ENCODE measurements at regions not wholly inside any gene's neighbourhood (a gene's known extent, or its start where the extent isn't known, plus 50 kb on each side); places are given as distances from the start of the nearest gene placed in this dataset.

- H4K20me1 ChIP-seq (replicated peaks; ENCODE audit: control insufficient read depth, extremely low read depth, insufficient read depth, low read length): no peaks in the 10 kb centered on the region
- intact Hi-C loops (cut with micrococcal nuclease) (no loop called here), dilution Hi-C loops (cut with MboI; ENCODE audit: extremely low pct_ligation_motif_present, low sequenced_read_pairs) (no loop called here)
- H2AFZ ChIP-seq (ENCODE audit: low read depth, low read length): no peak overlapping the region
- no peak overlapping the region for H3K27ac ChIP-seq (ENCODE audit: insufficient read depth, low read depth, low read length)
- H3K4me2 ChIP-seq (ENCODE audit: insufficient read depth, low read length): no peak overlapping the region
- TF ChIP-seq GATA2 (IDR thresholded peaks at IDR 0.05; ENCODE audit: insufficient read depth, insufficient read length, low read depth, low read length) (no peak), MAX (IDR thresholded peaks at IDR 0.05; ENCODE audit: insufficient read depth, insufficient read length) (no peak), POLR2A (IDR thresholded peaks at IDR 0.05; ENCODE audit: low read depth, low read length) (no peak), MYC (IDR thresholded peaks at IDR 0.05; ENCODE audit: low read depth, low read length) (no peak)
- peaks cover 0 to 2% of the 10 kb centered on the region in 2 experiments for H3K27me3 ChIP-seq (ENCODE audit: control insufficient read depth in 2 of 2, insufficient read depth in 2 of 2, low read length in 2 of 2)
- no peaks in the 10 kb centered on the region for H3K36me3 ChIP-seq (ENCODE audit: control insufficient read depth in 2 of 2, extremely low read depth in 1 of 2, insufficient read depth in 2 of 2, low read length in 2 of 2)
- CTCF ChIA-PET: no interaction called here
- H3K4me3 ChIP-seq (replicated peaks in 1 of 3; ENCODE audit: insufficient read depth in 1 of 3, low read depth in 1 of 3, low read length in 3 of 3): no peak overlapping the region
- H3K79me2 ChIP-seq (ENCODE audit: control insufficient read depth, insufficient read depth, low read length): no peaks in the 10 kb centered on the region
- FAIRE-seq: no peak
- DNase-seq (ENCODE audit: low read depth, low spot score): no peak
- no peak overlapping the region for H3K9ac ChIP-seq (replicated peaks; ENCODE audit: extremely low read depth, insufficient read depth, low read length)
- no peaks in the 10 kb centered on the region for H3K9me1 ChIP-seq (replicated peaks; ENCODE audit: control insufficient read depth, extremely low read depth, insufficient read depth, low read length)
- POLR2A ChIA-PET: no interaction called here
- H3K4me1 ChIP-seq (ENCODE audit: control insufficient read depth, extremely low read depth, insufficient read depth, low read length): no peaks in the 10 kb centered on the region
- no peaks in the 10 kb centered on the region for H3K9me3 ChIP-seq (replicated peaks; ENCODE audit: control insufficient read depth, insufficient read depth, low read length)
- no TSS peak for BruUV-seq (replicated peaks)
Observed at GRCh38 chr15:59876140-59876539, 128.0 kb upstream of the FOXB1 start.

- BruUV-seq (replicated peaks): no TSS peak
- intact Hi-C loops (cut with micrococcal nuclease) (no loop called here), dilution Hi-C loops (cut with MboI; ENCODE audit: extremely low pct_ligation_motif_present, low sequenced_read_pairs) (no loop called here)
- no peaks in the 10 kb centered on the region for H3K9me1 ChIP-seq (replicated peaks; ENCODE audit: control insufficient read depth, extremely low read depth, insufficient read depth, low read length)
- CTCF ChIA-PET: no interaction called here
- H4K20me1 ChIP-seq (replicated peaks; ENCODE audit: control insufficient read depth, extremely low read depth, insufficient read depth, low read length): no peaks in the 10 kb centered on the region
- H3K4me3 ChIP-seq (replicated peaks in 1 of 3; ENCODE audit: insufficient read depth in 1 of 3, low read depth in 1 of 3, low read length in 3 of 3): no peak overlapping the region
- no peaks in the 10 kb centered on the region for H3K36me3 ChIP-seq (ENCODE audit: control insufficient read depth in 2 of 2, extremely low read depth in 1 of 2, insufficient read depth in 2 of 2, low read length in 2 of 2)
- H3K27ac ChIP-seq (ENCODE audit: insufficient read depth, low read depth, low read length): no peak overlapping the region
- no peaks in the 10 kb centered on the region for H3K9me3 ChIP-seq (replicated peaks; ENCODE audit: control insufficient read depth, insufficient read depth, low read length)
- POLR2A ChIA-PET: no interaction called here
- no peaks in the 10 kb centered on the region for H3K4me1 ChIP-seq (ENCODE audit: control insufficient read depth, extremely low read depth, insufficient read depth, low read length)
- H3K79me2 ChIP-seq (ENCODE audit: control insufficient read depth, insufficient read depth, low read length): no peaks in the 10 kb centered on the region
- FAIRE-seq (no peak), DNase-seq (ENCODE audit: low read depth, low spot score) (no peak)
- H3K27me3 ChIP-seq (ENCODE audit: control insufficient read depth in 2 of 2, insufficient read depth in 2 of 2, low read length in 2 of 2): no peaks in the 10 kb centered on the region
- no peak overlapping the region for H3K4me2 ChIP-seq (ENCODE audit: insufficient read depth, low read length)
- no peak overlapping the region for H3K9ac ChIP-seq (replicated peaks; ENCODE audit: extremely low read depth, insufficient read depth, low read length)
- TF ChIP-seq GATA2 (IDR thresholded peaks at IDR 0.05; ENCODE audit: insufficient read depth, insufficient read length, low read depth, low read length): no peak
- H2AFZ ChIP-seq (ENCODE audit: low read depth, low read length): no peak overlapping the region
Observed at GRCh38 chr15:59873644-59874272, 130.4 kb upstream of the FOXB1 start.

Data from endothelial cell of umbilical vein (primary cell).